SK-N-MC (cell line): ENCODE measurements at regions not wholly inside any gene's neighbourhood (a gene's known extent, or its start where the extent isn't known, plus 50 kb on each side); places are given as distances from the start of the nearest gene placed in this dataset.

ENCODE experiments used
- EZH2 ChIP-seq: fragments of 200-600 bp; sonication (generic); IDR thresholded peaks from one replicate; pipeline ENCODE4 v1.6.1; 2017; ENCODE audit warnings: antibody characterized with exemption
- FOXP2 ChIP-seq: optimal IDR thresholded peaks from 2 replicates; pipeline ENCODE3; 2011; ENCODE audit warnings: mild to moderate bottlenecking, moderate library complexity; ENCODE audit not compliant: insufficient read depth; ENCODE audit errors: extremely low read length, control extremely low read depth
- POLR2AphosphoS5 ChIP-seq: IDR thresholded peaks from 2 replicates; pipeline ENCODE4 v1.6.1; 2012; ENCODE audit warnings: mild to moderate bottlenecking, low read depth, low read length, borderline replicate concordance

- TF ChIP-seq POLR2AphosphoS5 (no peak), EZH2 (no peak), FOXP2 (no peak)
These were observed 402.4 kb upstream of the GRAMD2B start for GRCh38 chr5:126020770-126021169.
